ENCODE measurements at regions not wholly inside any gene's neighbourhood (a gene's known extent, or its start where the extent isn't known, plus 50 kb on each side); places are given as distances from the start of the nearest gene placed in this dataset.

- Histone ChIP-seq H3K4me1 (ENCODE audit: control insufficient read depth, insufficient read depth, low read length, poor library complexity, severe bottlenecking) (no peaks in the 10 kb centered on the region), H3K4me3 (ENCODE audit: extremely low read depth, insufficient read depth, low read length, poor library complexity, severe bottlenecking) (no peak overlapping the region), H3K27ac (ENCODE audit: low read depth, low read length, severe bottlenecking) (no peak overlapping the region), H3K36me3 (ENCODE audit: control insufficient read depth, insufficient read depth, low read length) (no peaks in the 10 kb centered on the region), H3K9me3 (ENCODE audit: control insufficient read depth, low read length) (no peaks in the 10 kb centered on the region)
- WGBS, 2 experiments (ENCODE audit: insufficient coverage in 2 of 2) = 96% methylated on average over 3 of the region's 5 CpGs; no CpG with 5 or more reads in 1 of the 2 experiments
These were observed 215.3 kb upstream of the PCDH9 start for GRCh38 chr13:67445436-67445835.

GRCh38 chr13:67443923-67444322 lies 213.8 kb upstream of the PCDH9 start:
- H3K36me3 ChIP-seq (ENCODE audit: control insufficient read depth, insufficient read depth, low read length) = no peaks in the 10 kb centered on the region
- 80% methylated on average over 1 of the region's 2 CpGs; no CpG with 5 or more reads in 1 of the 2 experiments for WGBS, 2 experiments (ENCODE audit: insufficient coverage in 2 of 2)
- no peaks in the 10 kb centered on the region for H3K9me3 ChIP-seq (ENCODE audit: control insufficient read depth, low read length)
- H3K4me3 ChIP-seq (ENCODE audit: extremely low read depth, insufficient read depth, low read length, poor library complexity, severe bottlenecking) = no peak overlapping the region
- H3K27ac ChIP-seq (ENCODE audit: low read depth, low read length, severe bottlenecking) = no peak overlapping the region
- no peaks in the 10 kb centered on the region for H3K4me1 ChIP-seq (ENCODE audit: control insufficient read depth, insufficient read depth, low read length, poor library complexity, severe bottlenecking)

GRCh38 chr13:67440236-67440975 lies 210.3 kb upstream of the PCDH9 start:
- Histone ChIP-seq H3K9me3 (ENCODE audit: control insufficient read depth, low read length) (no peaks in the 10 kb centered on the region), H3K36me3 (ENCODE audit: control insufficient read depth, insufficient read depth, low read length) (no peaks in the 10 kb centered on the region), H3K27ac (ENCODE audit: low read depth, low read length, severe bottlenecking) (no peak overlapping the region), H3K4me1 (ENCODE audit: control insufficient read depth, insufficient read depth, low read length, poor library complexity, severe bottlenecking) (no peaks in the 10 kb centered on the region), H3K4me3 (ENCODE audit: extremely low read depth, insufficient read depth, low read length, poor library complexity, severe bottlenecking) (no peak overlapping the region)
- no CpG with 5 or more reads among the region's 5 CpGs for WGBS, 2 experiments (ENCODE audit: insufficient coverage in 2 of 2)

GRCh38 chr13:67439365-67439764 lies 209.2 kb upstream of the PCDH9 start:
- no CpG with 5 or more reads among the region's 1 CpG for WGBS, 2 experiments (ENCODE audit: insufficient coverage in 2 of 2)
- no peaks in the 10 kb centered on the region for H3K4me1 ChIP-seq (ENCODE audit: control insufficient read depth, insufficient read depth, low read length, poor library complexity, severe bottlenecking)
- no peak overlapping the region for H3K4me3 ChIP-seq (ENCODE audit: extremely low read depth, insufficient read depth, low read length, poor library complexity, severe bottlenecking)
- no peaks in the 10 kb centered on the region for H3K36me3 ChIP-seq (ENCODE audit: control insufficient read depth, insufficient read depth, low read length)
- H3K9me3 ChIP-seq (ENCODE audit: control insufficient read depth, low read length) = no peaks in the 10 kb centered on the region
- no peak overlapping the region for H3K27ac ChIP-seq (ENCODE audit: low read depth, low read length, severe bottlenecking)

- H3K4me3 ChIP-seq (ENCODE audit: extremely low read depth, insufficient read depth, low read length, poor library complexity, severe bottlenecking) = no peak overlapping the region
- H3K36me3 ChIP-seq (ENCODE audit: control insufficient read depth, insufficient read depth, low read length) = no peaks in the 10 kb centered on the region
- no peaks in the 10 kb centered on the region for H3K4me1 ChIP-seq (ENCODE audit: control insufficient read depth, insufficient read depth, low read length, poor library complexity, severe bottlenecking)
- H3K27ac ChIP-seq (ENCODE audit: low read depth, low read length, severe bottlenecking) = no peak overlapping the region
- 20 to 75% methylated on average over 2 of the region's 3 CpGs for WGBS, 2 experiments (ENCODE audit: insufficient coverage in 2 of 2)
- H3K9me3 ChIP-seq (ENCODE audit: control insufficient read depth, low read length) = no peaks in the 10 kb centered on the region
These were observed 208.3 kb upstream of the PCDH9 start for GRCh38 chr13:67438465-67438864.

GRCh38 chr13:67437244-67437643 lies 207.1 kb upstream of the PCDH9 start:
- no CpG with 5 or more reads among the region's 5 CpGs for WGBS, 2 experiments (ENCODE audit: insufficient coverage in 2 of 2)
- no peaks in the 10 kb centered on the region for H3K9me3 ChIP-seq (ENCODE audit: control insufficient read depth, low read length)
- H3K4me1 ChIP-seq (ENCODE audit: control insufficient read depth, insufficient read depth, low read length, poor library complexity, severe bottlenecking) = no peaks in the 10 kb centered on the region
- no peak overlapping the region for H3K27ac ChIP-seq (ENCODE audit: low read depth, low read length, severe bottlenecking)
- H3K36me3 ChIP-seq (ENCODE audit: control insufficient read depth, insufficient read depth, low read length) = no peaks in the 10 kb centered on the region
- no peak overlapping the region for H3K4me3 ChIP-seq (ENCODE audit: extremely low read depth, insufficient read depth, low read length, poor library complexity, severe bottlenecking)

- WGBS, 2 experiments (ENCODE audit: insufficient coverage in 2 of 2) = 67 to 75% methylated on average over 1 of the region's 1 CpG
- H3K27ac ChIP-seq (ENCODE audit: low read depth, low read length, severe bottlenecking) = no peak overlapping the region
- H3K4me1 ChIP-seq (ENCODE audit: control insufficient read depth, insufficient read depth, low read length, poor library complexity, severe bottlenecking) = no peaks in the 10 kb centered on the region
- no peaks in the 10 kb centered on the region for H3K36me3 ChIP-seq (ENCODE audit: control insufficient read depth, insufficient read depth, low read length)
- no peak overlapping the region for H3K4me3 ChIP-seq (ENCODE audit: extremely low read depth, insufficient read depth, low read length, poor library complexity, severe bottlenecking)
- no peaks in the 10 kb centered on the region for H3K9me3 ChIP-seq (ENCODE audit: control insufficient read depth, low read length)
These were observed 191.3 kb upstream of the PCDH9 start for GRCh38 chr13:67421475-67421874.

GRCh38 chr13:67416047-67416925 lies 186.2 kb upstream of the PCDH9 start:
- Histone ChIP-seq H3K9me3 (ENCODE audit: control insufficient read depth, low read length) (no peaks in the 10 kb centered on the region), H3K27ac (ENCODE audit: low read depth, low read length, severe bottlenecking) (no peak overlapping the region), H3K4me1 (ENCODE audit: control insufficient read depth, insufficient read depth, low read length, poor library complexity, severe bottlenecking) (no peaks in the 10 kb centered on the region), H3K4me3 (ENCODE audit: extremely low read depth, insufficient read depth, low read length, poor library complexity, severe bottlenecking) (no peak overlapping the region), H3K36me3 (ENCODE audit: control insufficient read depth, insufficient read depth, low read length) (no peaks in the 10 kb centered on the region)
- WGBS, 2 experiments (ENCODE audit: insufficient coverage in 2 of 2) = 47 to 51% methylated on average over 7 of the region's 9 CpGs

- whole genome bisulfite sequencing, 2 experiments (ENCODE audit: insufficient coverage in 2 of 2) = no CpG with 5 or more reads among the region's 1 CpG
These were observed 180.5 kb upstream of the PCDH9 start for GRCh38 chr13:67410645-67411044.

GRCh38 chr13:67408798-67409197 lies 178.7 kb upstream of the PCDH9 start:
- H3K4me1 ChIP-seq (ENCODE audit: control insufficient read depth, insufficient read depth, low read length, poor library complexity, severe bottlenecking) = no peaks in the 10 kb centered on the region
- H3K4me3 ChIP-seq (ENCODE audit: extremely low read depth, insufficient read depth, low read length, poor library complexity, severe bottlenecking) = no peak overlapping the region
- no peaks in the 10 kb centered on the region for H3K36me3 ChIP-seq (ENCODE audit: control insufficient read depth, insufficient read depth, low read length)
- no peaks in the 10 kb centered on the region for H3K9me3 ChIP-seq (ENCODE audit: control insufficient read depth, low read length)
- WGBS, 2 experiments (ENCODE audit: insufficient coverage in 2 of 2) = no CpG with 5 or more reads among the region's 1 CpG
- H3K27ac ChIP-seq (ENCODE audit: low read depth, low read length, severe bottlenecking) = no peak overlapping the region

More at GRCh38 chr13:67410645-67411044, 180.5 kb upstream of the PCDH9 start:
- Histone ChIP-seq H3K27ac (ENCODE audit: low read depth, low read length, severe bottlenecking) (no peak overlapping the region), H3K4me1 (ENCODE audit: control insufficient read depth, insufficient read depth, low read length, poor library complexity, severe bottlenecking) (no peaks in the 10 kb centered on the region), H3K9me3 (ENCODE audit: control insufficient read depth, low read length) (no peaks in the 10 kb centered on the region), H3K36me3 (ENCODE audit: control insufficient read depth, insufficient read depth, low read length) (no peaks in the 10 kb centered on the region), H3K4me3 (ENCODE audit: extremely low read depth, insufficient read depth, low read length, poor library complexity, severe bottlenecking) (no peak overlapping the region)

- Histone ChIP-seq H3K9me3 (ENCODE audit: control insufficient read depth, low read length) (no peaks in the 10 kb centered on the region), H3K4me3 (ENCODE audit: extremely low read depth, insufficient read depth, low read length, poor library complexity, severe bottlenecking) (no peak overlapping the region), H3K36me3 (ENCODE audit: control insufficient read depth, insufficient read depth, low read length) (no peaks in the 10 kb centered on the region), H3K27ac (ENCODE audit: low read depth, low read length, severe bottlenecking) (no peak overlapping the region), H3K4me1 (ENCODE audit: control insufficient read depth, insufficient read depth, low read length, poor library complexity, severe bottlenecking) (no peaks in the 10 kb centered on the region)
- 92 to 100% methylated on average over 2 to 7 of the region's 7 CpGs for WGBS, 2 experiments (ENCODE audit: insufficient coverage in 2 of 2)
These were observed 172.4 kb upstream of the PCDH9 start for GRCh38 chr13:67402546-67402945.

Measured in mesodermal cell (in vitro differentiated cells).